ENCODE measurements at regions not wholly inside any gene's neighbourhood (a gene's known extent, or its start where the extent isn't known, plus 50 kb on each side); places are given as distances from the start of the nearest gene placed in this dataset.

DNA sequence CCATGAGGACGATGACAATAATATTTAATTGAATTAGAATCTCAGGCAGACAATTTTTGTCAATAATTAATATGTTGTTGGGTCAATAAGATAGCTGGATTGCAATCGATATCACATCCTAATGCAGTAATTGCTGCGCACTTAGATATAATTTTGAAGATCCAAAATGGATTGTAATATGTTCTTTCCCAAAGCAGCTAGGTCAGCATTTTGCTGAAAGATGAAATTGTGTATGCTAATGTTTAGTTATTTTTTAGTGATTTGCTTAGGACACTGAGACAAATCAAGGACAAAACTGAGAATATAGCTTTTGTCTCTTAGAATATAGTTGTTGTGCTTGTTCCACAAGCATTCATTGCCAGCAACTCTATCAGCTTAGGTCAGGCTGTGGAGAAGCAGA is 389.9 kb downstream of the MTRR start:
- TF ChIP-seq PATZ1 (CRISPR knock-in tag; IDR thresholded peaks at IDR 0.05; ENCODE audit: borderline replicate concordance) (no peak), ZC3H10 (CRISPR knock-in tag; IDR thresholded peaks at IDR 0.05) (no peak), SNAI2 (CRISPR knock-in tag; IDR thresholded peaks at IDR 0.05) (no peak), ARNTL (CRISPR knock-in tag; IDR thresholded peaks at IDR 0.05; ENCODE audit: borderline replicate concordance, low read depth) (no peak), ESRRG (CRISPR knock-in tag; IDR thresholded peaks at IDR 0.05) (no peak), ZNF565 (CRISPR knock-in tag; conservative IDR thresholded peaks at IDR 0.05; ENCODE audit: low read depth) (no peak), TCF4 (CRISPR knock-in tag; IDR thresholded peaks at IDR 0.05; ENCODE audit: borderline replicate concordance) (no peak), POU6F1 (CRISPR knock-in tag; IDR thresholded peaks at IDR 0.05; ENCODE audit: borderline replicate concordance, low read depth) (no peak), OSR1 (CRISPR knock-in tag; IDR thresholded peaks at IDR 0.05) (no peak), ISL1 (CRISPR knock-in tag; IDR thresholded peaks at IDR 0.05) (no peak), TOX (CRISPR knock-in tag; IDR thresholded peaks at IDR 0.05; ENCODE audit: borderline replicate concordance) (no peak), GLIS3 (CRISPR knock-in tag; IDR thresholded peaks at IDR 0.05) (no peak), ZNF70 (CRISPR knock-in tag; IDR thresholded peaks at IDR 0.05) (no peak), CREB5 (CRISPR knock-in tag; IDR thresholded peaks at IDR 0.05; ENCODE audit: low read depth) (no peak), CSRNP3 (CRISPR knock-in tag; IDR thresholded peaks at IDR 0.05) (no peak), BACH2 (CRISPR knock-in tag; IDR thresholded peaks at IDR 0.05; ENCODE audit: borderline replicate concordance) (no peak), ZFP30 (CRISPR knock-in tag; IDR thresholded peaks at IDR 0.05) (no peak)

DNA sequence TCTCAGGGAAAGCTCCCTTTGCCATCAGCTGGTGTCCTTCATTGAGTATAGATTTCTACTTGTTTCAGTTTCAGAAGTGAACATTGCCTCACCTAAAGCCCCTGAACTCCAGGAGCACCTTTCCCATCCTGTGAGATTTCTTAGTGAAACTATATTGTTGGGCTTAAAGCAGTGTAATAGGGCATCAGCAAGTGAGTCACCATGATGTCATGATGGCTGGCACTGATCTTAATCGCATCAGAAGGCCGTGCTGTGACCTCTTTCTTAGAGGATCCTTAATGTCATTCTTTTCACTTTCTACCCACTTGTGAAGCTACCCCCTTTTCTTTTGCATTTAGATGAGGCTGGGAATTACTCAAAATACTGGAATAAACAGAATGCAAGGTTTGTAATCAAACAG is 401.3 kb downstream of the MTRR start:
- TF ChIP-seq BACH2 (CRISPR knock-in tag; IDR thresholded peaks at IDR 0.05; ENCODE audit: borderline replicate concordance), result no peak
- no peak for TF ChIP-seq SNAI2 (CRISPR knock-in tag; IDR thresholded peaks at IDR 0.05)
- TF ChIP-seq ISL1 (CRISPR knock-in tag; IDR thresholded peaks at IDR 0.05), result no peak
- no peak for TF ChIP-seq PPARA (CRISPR knock-in tag; IDR thresholded peaks at IDR 0.05; ENCODE audit: borderline replicate concordance)
- TF ChIP-seq TCF4 (CRISPR knock-in tag; IDR thresholded peaks at IDR 0.05; ENCODE audit: borderline replicate concordance), result no peak
- TF ChIP-seq, protein P1, sequence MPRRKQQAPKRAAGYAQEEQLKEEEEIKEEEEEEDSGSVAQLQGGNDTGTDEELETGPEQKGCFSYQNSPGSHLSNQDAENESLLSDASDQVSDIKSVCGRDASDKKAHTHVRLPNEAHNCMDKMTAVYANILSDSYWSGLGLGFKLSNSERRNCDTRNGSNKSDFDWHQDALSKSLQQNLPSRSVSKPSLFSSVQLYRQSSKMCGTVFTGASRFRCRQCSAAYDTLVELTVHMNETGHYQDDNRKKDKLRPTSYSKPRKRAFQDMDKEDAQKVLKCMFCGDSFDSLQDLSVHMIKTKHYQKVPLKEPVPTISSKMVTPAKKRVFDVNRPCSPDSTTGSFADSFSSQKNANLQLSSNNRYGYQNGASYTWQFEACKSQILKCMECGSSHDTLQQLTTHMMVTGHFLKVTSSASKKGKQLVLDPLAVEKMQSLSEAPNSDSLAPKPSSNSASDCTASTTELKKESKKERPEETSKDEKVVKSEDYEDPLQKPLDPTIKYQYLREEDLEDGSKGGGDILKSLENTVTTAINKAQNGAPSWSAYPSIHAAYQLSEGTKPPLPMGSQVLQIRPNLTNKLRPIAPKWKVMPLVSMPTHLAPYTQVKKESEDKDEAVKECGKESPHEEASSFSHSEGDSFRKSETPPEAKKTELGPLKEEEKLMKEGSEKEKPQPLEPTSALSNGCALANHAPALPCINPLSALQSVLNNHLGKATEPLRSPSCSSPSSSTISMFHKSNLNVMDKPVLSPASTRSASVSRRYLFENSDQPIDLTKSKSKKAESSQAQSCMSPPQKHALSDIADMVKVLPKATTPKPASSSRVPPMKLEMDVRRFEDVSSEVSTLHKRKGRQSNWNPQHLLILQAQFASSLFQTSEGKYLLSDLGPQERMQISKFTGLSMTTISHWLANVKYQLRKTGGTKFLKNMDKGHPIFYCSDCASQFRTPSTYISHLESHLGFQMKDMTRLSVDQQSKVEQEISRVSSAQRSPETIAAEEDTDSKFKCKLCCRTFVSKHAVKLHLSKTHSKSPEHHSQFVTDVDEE (CRISPR knock-in tag; IDR thresholded peaks at IDR 0.05), result no peak
- no peak for TF ChIP-seq OSR1 (CRISPR knock-in tag; IDR thresholded peaks at IDR 0.05)
- no peak for TF ChIP-seq CSRNP3 (CRISPR knock-in tag; IDR thresholded peaks at IDR 0.05)
- no peak for TF ChIP-seq TOX (CRISPR knock-in tag; IDR thresholded peaks at IDR 0.05; ENCODE audit: borderline replicate concordance)
- TF ChIP-seq RARB (CRISPR knock-in tag; IDR thresholded peaks at IDR 0.05), result no peak
- no peak for TF ChIP-seq PATZ1 (CRISPR knock-in tag; IDR thresholded peaks at IDR 0.05; ENCODE audit: borderline replicate concordance)
- TF ChIP-seq ZC3H10 (CRISPR knock-in tag; IDR thresholded peaks at IDR 0.05), result no peak
- no peak for TF ChIP-seq ZFP3 (CRISPR knock-in tag; IDR thresholded peaks at IDR 0.05)
- ATAC-seq, result no peak

More for the DNA sequence above, 389.9 kb downstream of the MTRR start:
- no peak for ATAC-seq

Data from SK-N-SH treated with all-trans-retinoic acid at 6 μM for 48 hours (cell line).